MG63 (cell line): ENCODE measurements at regions not wholly inside any gene's neighbourhood (a gene's known extent, or its start where the extent isn't known, plus 50 kb on each side); places are given as distances from the start of the nearest gene placed in this dataset.

Source experiments
- DNase-seq: peaks from one replicate; pipeline ENCODE4 v3.0.0-alpha.2; 2020
- H3K27me3 ChIP-seq: fragments of 250-450 bp; sonication (Bioruptor Pico); 2 replicates; pipeline ENCODE4 v1.5.1; 2020; ENCODE audit warnings: mild to moderate bottlenecking, moderate library complexity
- H3K36me3 ChIP-seq: fragments of 250-450 bp; sonication (Bioruptor Pico); 2 replicates; pipeline ENCODE4 v1.5.1; 2020; ENCODE audit warnings: mild to moderate bottlenecking, moderate library complexity
- H3K4me3 ChIP-seq: fragments of 250-450 bp; sonication (Bioruptor Pico); 2 replicates; pipeline ENCODE4 v1.5.1; 2020; ENCODE audit warnings: mild to moderate bottlenecking, moderate library complexity
- H3K9me3 ChIP-seq: fragments of 250-450 bp; sonication (Bioruptor Pico); 2 replicates; pipeline ENCODE4 v1.5.1; 2020; ENCODE audit warnings: mild to moderate bottlenecking, moderate library complexity

DNA sequence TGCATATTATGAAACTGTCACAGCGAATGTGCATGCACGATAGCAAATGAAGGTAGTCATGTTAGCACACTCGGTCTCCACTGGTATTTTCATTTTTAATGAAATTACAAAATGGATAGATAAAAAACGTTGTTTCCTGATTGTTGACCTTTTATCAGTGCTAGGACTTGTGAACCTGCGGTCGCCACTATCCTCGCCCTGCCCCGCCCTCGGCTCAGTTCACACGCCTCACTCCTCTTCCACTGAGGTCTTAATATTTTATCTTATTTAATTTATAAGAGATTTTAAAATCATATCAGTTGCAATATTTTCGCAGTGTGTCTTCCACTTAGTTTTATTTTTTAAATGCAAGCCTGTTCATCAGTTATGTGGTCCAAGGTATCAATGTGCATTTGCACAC lies 382.6 kb upstream of the IRX4 start:
- no peaks in the 10 kb centered on the region for H3K36me3 ChIP-seq
- DNase-seq, result no peak
- H3K27me3 ChIP-seq, result peaks cover 29% of the 10 kb centered on the region
- H3K9me3 ChIP-seq, result no peaks in the 10 kb centered on the region
- H3K4me3 ChIP-seq, result no peak overlapping the region

DNA sequence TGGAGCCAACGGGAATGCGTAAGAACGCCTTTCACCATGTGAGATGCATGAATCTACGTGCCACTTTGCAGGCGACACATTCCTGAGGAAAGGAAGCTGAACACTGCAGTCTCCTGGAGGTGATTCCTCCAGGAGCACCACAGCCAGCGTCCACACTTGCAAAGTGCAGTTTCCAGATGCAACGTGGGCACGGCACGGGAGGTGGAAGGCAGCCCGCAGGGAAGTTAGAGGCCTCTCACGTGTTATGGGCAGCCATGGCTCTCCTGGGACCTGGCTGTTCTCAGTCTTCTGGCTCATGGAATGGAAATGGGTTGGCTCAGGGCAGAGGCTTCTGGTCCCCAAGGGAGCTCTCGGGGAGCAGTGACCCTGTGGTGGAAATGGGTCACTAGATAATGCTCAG lies 381.0 kb upstream of the IRX4 start:
- no peaks in the 10 kb centered on the region for H3K9me3 ChIP-seq
- H3K36me3 ChIP-seq, result no peaks in the 10 kb centered on the region
- H3K4me3 ChIP-seq, result no peak overlapping the region
- no peak for DNase-seq
- peaks cover 29% of the 10 kb centered on the region for H3K27me3 ChIP-seq

DNA sequence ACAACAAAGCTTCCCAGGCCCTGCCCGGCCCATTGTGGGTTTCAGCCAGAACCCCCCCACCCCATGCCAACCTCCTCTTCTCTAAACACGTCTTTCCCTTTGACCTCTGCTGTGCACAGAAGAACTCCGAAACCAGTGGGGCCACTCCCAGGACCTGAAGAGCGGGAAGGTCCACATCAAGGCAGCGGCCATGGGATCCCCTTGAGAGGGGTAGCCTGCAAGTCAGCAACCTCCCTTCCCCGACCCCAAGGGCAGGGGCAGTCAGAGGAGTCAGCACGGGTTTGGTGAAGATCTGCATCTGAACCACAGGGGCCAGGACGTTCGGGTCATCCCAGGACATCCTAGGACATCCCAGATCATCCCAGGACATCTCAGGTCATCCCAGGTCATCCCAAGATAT lies 379.9 kb upstream of the IRX4 start:
- H3K9me3 ChIP-seq, result no peaks in the 10 kb centered on the region
- no peak overlapping the region for H3K4me3 ChIP-seq
- DNase-seq, result no peak
- H3K36me3 ChIP-seq, result no peaks in the 10 kb centered on the region
- peaks cover 26% of the 10 kb centered on the region for H3K27me3 ChIP-seq

DNA sequence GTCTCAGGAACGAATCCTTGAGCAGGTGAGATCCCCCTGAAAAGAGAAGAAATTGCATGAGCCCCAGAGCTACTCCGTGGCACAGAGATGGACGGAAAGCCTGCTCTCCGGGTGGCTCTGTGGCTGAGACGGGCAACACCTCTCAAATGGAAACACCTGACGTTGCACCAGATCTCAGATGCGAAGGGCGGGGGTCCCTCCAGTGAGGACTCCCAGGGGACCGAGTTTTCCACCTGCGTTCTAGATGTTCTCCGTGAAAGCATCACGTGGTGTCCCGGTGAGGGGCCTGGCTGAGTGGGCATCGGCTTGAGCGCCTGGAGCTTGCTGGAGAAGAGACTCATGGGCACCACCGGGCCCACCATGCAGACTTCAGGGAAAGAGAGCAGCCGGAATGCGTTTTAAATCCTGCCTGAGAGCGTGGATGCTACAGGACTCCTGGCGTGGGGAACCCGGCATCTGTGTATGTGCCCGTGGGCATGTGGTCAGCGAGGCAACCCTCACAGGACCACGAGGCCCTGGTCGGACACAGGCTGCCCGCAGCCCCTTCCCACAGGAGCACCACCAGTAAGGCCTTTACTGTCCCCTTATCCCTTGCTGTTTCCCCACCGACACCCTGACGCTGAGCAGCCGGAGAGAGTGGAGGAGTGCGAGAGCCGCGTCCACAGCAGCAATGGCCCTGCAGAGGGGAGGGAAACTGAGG lies 378.4 kb upstream of the IRX4 start:
- Histone ChIP-seq H3K36me3 (no peaks in the 10 kb centered on the region), H3K9me3 (no peaks in the 10 kb centered on the region)
- no peak for DNase-seq

DNA sequence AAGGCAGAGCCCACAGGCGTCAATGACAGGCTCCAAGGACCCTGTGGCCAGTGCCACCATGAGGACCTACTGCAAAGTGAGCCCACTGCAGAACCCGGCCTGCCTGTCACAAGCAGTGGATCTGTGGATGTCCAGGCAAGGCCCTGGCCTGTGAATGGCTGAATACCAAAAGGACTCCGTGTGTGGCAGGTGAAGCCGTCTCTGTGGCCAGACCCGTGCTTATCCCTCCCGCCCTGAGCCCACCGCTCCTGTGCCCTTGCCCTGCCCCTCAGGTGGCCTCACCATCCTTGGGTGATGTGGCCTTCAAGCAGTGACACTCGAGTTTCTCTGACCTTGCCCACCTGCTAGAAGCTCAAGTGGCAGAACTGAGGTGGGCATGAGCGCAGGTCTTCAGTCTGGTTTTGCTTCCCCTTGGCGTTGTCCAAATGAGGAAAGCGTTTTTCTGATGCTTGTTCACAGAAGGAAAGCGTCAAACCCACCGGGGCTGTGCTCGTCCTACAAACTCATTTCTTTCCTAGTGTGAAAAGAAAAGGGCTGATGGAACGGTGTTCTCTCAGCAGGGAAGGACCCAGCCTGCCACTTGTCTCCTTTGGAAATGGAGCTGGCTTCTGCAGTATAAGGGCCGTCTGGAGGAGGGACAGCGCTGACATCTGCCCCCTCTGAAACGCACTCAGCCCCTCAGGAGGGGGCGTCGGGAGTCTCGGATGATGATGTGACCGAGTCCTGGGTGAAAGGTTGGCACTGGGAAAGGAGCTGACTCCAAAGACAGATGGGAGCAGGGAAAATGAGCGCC lies 377.7 kb upstream of the IRX4 start:
- no peaks in the 10 kb centered on the region for H3K36me3 ChIP-seq
- H3K4me3 ChIP-seq, result no peak overlapping the region
- H3K27me3 ChIP-seq, result peaks cover 20% of the 10 kb centered on the region
- no peak for DNase-seq
- no peaks in the 10 kb centered on the region for H3K9me3 ChIP-seq

More for the DNA sequence above, 378.4 kb upstream of the IRX4 start:
- Histone ChIP-seq H3K4me3 (no peak overlapping the region), H3K27me3 (peaks cover 22% of the 10 kb centered on the region)

DNA sequence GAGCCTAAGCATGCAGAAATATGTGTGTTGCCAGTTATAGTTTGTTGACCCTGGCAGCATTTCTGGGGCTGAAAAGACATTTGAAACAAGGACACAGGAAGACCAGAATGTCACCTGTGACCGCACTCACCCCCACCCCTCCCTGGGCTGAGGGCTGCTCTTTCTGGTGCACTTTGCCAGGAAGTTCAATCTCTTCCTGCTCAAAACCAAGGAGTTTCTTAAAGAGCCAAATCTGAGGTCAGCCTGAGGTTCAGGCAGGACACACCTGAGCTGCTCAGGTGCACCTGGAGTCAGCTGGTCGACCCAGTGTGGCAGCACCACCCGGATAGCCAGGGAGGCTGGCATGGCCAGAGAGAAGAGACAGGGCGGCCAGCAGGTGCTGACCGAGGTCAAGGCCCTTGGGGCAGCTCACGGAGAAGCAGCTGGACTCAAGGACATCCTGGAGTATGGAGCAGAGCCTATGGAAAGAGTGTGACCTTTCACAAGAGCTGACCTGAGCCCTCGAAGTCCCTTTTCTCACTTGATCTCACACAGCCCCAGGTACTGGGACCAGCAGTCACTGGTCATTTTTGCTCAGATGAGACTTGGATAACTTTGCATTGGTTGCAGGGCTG lies 376.9 kb upstream of the IRX4 start:
- Histone ChIP-seq H3K36me3 (no peaks in the 10 kb centered on the region), H3K27me3 (peaks cover 17% of the 10 kb centered on the region), H3K4me3 (no peak overlapping the region), H3K9me3 (no peaks in the 10 kb centered on the region)
- no peak for DNase-seq

DNA sequence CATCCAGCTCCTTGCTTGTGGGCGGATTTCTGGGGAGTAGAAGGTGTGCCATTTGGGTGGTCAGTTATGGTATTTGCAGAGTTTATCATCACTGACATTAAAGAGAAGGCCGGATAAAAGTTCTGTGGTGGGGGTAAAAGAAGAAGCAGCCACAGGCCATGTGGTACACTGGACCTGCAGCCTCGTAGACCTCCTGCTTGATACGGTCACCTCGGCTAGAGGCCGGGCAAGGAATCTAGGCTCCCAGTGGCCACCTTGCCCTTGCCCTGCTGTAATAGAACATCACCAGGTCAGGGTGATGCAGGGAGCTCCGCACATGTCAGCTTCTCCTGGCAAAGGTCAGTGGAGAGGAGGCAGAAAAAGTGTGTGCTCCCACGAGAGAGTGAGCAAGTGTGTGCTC lies 376.1 kb upstream of the IRX4 start:
- H3K36me3 ChIP-seq, result no peaks in the 10 kb centered on the region
- no peak overlapping the region for H3K4me3 ChIP-seq
- H3K9me3 ChIP-seq, result no peaks in the 10 kb centered on the region
- peaks cover 12% of the 10 kb centered on the region for H3K27me3 ChIP-seq
- DNase-seq, result no peak

DNA sequence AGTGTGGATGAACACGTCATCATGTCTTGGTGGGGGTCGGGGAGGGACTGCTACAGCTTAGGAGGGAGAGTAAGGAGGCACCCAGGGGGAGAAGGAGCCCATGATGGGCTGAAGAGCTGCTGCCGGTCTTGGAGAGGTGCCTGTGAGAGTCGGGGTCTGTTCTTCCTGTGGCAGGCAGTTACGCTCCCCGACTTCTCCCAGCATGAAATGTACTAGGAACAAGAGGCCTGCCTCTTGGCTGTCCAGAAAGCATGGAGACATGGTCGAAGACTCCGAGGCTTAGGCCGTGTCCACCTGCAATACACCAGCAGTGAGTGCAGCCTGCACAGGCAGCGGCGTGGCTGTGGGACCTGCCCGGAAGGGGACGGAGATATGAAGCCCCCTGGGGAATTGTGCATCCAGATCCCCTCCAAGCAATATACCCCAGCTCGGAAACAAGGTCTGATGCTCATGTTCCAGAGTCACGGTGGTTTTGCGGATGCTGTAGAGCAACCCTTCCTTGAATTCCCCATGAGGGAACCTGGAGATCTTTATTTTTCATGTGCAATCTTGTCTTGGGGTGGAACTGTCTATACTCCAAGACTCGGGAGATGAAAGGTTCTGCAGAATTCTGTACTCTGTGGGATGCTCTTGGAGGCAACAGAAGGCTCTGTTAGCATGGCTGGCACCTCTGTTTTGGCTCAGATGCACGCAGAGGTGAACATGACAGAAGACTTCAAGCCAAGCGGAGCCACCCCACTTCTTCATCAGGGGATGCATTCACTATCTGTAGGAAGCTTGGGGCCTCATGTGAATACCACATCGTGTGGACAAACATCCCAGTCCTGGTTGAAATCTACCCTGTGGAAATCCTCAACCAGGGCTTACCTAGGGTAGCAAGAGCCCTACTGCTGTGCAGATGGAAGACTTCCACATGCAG lies 374.9 kb upstream of the IRX4 start:
- Histone ChIP-seq H3K36me3 (no peaks in the 10 kb centered on the region), H3K9me3 (no peaks in the 10 kb centered on the region), H3K27me3 (peaks cover 4% of the 10 kb centered on the region; the same call in 1 of the 2 replicates), H3K4me3 (no peak overlapping the region)
- no peak for DNase-seq

DNA sequence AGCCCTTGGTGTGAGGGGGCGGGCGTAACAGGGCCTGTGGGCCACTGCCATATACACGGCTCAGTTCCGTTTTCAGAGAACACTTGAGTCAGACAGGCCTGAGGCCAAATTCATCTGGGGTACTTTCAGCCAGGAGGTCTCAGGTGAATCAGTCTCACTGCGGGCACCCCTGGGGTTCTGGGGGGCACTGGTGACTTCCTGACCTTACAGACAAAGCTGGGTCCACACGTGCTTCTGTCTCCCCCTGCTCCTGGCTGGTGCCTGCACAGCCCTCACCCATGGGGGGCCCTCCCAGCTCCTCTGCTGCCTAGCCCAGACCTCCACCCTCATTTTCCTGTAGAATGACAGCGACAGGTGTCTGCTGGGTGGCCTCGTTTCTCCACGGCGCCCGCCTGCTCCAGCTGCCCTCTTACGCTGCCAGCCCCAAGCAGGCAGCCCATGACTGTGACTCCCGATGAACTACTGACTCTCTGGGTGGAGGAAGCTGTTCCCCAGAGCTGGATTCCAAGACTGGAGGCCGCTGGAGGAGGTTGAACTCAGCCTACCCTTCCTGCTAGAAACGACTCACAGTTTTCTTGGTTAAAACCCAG lies 374.1 kb upstream of the IRX4 start:
- no peak overlapping the region for H3K4me3 ChIP-seq
- no peaks in the 10 kb centered on the region for H3K9me3 ChIP-seq
- no peaks in the 10 kb centered on the region for H3K36me3 ChIP-seq

DNA sequence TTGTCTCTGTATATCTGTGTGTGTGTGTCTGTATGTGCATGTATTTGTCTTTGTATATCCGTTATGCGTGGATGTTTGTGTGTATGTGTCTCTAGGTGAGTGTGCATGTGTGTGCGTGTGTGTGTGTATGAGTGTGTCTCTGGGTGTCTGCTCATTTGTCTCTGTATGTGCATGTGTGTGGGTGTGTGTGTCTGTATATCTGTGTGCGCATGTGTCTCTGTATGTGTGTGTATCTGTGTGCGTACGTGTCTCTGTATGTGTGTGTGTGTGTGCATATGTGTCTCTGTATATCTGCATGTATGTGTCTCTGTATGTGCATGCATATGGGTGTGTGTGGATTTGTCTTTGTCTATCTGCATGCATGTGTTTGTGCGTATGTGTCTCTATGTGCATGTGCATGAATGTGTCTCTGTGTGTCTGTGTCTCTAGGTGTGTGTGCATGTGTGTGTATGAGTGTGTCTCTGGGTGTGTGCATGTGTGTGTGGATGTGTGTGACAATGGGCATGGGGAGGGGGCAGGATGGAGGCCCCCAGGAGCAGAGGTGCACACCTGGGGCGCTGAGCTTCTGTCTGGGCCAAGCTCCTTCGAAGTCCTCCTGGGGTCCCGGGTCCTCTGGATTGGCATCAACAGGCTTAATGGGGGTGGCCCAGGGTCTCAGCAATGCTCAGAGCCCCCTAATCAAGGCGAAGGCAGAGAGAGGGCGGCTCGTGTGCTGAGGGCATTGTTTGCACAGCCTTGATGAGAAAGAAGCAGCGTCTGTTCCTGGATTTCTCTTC lies 373.4 kb upstream of the IRX4 start:
- Histone ChIP-seq H3K27me3 (no peaks in the 10 kb centered on the region; the same call in 1 of the 2 replicates), H3K4me3 (no peak overlapping the region), H3K9me3 (no peaks in the 10 kb centered on the region), H3K36me3 (no peaks in the 10 kb centered on the region)
- DNase-seq, result no peak

More for the DNA sequence above, 374.1 kb upstream of the IRX4 start:
- no peak for DNase-seq
- H3K27me3 ChIP-seq, result peaks cover 3% of the 10 kb centered on the region; the same call in 1 of the 2 replicates

DNA sequence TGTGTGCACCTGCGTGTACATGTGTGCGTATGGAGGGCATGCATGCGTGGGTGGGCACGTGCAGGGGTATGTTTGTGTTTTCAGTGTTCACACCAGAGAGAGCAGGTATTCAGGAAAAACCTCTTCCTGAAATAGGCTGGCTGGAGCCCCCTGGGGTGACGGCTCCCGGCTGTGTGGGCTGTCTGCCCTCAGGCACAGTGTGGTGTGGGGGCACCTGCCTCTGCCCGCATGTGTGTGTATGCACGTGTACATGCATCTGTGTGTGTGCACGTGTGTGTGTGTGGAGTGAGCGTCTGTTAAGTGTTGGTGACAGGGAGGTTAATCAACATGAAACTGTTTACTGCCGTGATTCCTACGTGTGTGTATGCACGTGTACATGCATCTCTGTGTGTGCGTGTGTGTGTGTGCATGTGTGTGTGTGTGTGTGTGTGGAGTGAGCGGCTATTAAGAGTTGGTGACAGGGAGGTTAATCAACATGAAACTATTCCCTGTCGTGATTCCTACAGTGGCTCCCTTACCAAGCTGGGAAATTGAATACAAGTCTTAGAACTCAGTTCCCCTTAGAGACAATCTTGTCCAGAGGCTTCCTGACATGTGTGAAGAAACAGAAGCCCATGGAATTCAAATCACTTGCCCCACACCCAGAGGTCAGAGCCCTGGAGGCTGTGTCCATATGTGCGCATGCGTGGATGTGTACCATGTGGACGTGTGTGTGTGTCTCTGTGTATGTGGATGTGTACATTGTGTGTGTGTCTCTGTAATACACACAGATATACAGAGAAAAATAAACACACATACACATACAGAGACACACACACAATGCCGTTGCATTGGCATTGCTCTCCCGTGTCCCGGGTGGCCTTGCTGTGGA lies 372.4 kb upstream of the IRX4 start:
- DNase-seq, result no peak
- Histone ChIP-seq H3K9me3 (no peaks in the 10 kb centered on the region), H3K36me3 (no peaks in the 10 kb centered on the region), H3K27me3 (no peaks in the 10 kb centered on the region), H3K4me3 (no peak overlapping the region)

DNA sequence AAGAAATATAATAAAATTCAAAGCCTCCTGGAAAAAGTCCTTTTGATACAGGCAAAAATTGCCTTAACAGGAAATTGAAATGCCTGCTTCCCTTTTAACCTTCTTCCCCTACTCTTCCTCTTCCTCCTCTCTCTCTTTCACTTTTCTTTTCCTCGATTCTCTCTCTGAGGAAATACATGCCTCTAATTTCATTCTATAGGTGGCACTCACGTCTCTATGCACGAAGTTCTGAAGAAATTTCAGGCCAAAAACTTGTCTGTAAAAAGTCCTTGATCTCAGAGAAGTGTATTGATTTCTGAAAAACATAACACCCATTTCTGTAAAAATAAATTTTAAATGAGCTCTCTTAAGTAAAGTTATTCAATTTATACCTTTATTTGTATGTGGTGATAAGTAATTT lies 371.7 kb upstream of the IRX4 start:
- no peak overlapping the region for H3K4me3 ChIP-seq
- no peaks in the 10 kb centered on the region for H3K9me3 ChIP-seq
- no peaks in the 10 kb centered on the region for H3K27me3 ChIP-seq
- no peak for DNase-seq
- H3K36me3 ChIP-seq, result no peaks in the 10 kb centered on the region

DNA sequence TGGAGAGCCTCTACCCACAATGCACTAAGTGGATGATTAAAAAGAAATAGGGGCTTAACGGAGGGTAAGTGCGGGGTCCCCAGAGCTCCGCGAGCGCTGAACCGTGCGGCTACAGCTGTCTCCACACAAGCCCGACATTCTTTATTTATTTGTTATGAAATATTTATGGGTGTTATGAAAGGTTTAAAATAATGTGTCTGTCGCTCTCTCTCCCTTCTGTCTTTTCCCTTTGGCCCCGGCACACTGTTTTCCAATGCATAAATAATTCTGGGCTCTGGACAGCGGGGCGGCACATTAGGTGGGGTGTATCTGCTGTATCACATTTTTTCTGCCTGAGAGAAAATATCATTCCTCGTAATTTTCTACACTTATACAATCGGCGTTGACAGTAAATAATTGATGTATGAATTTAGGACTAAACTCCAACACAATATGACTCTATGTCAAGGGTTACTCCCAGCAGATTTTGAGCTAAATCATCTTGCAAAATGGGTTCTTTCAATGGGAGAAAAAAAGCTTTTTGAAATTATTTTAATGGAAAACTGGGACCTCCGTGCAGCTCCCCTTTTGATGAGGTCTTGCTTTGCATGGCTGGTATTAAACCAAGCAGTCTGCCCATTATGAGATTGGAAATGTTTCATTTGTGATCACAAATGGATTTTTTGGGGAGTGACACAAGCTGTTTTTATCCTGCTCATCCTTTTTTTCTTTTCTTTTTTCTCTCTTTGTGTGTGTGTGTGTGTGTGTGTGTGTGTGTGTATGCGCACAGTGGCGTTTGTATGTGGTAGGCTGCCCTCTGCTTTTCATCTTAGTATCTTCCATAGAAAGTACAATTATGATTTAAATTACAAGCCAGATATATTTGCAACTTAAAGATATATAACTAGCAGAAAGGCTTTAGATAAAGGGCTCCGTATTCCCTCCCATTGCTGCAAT lies 370.6 kb upstream of the IRX4 start:
- Histone ChIP-seq H3K9me3 (no peaks in the 10 kb centered on the region), H3K36me3 (no peaks in the 10 kb centered on the region), H3K4me3 (no peak overlapping the region), H3K27me3 (no peaks in the 10 kb centered on the region)
- no peak for DNase-seq

DNA sequence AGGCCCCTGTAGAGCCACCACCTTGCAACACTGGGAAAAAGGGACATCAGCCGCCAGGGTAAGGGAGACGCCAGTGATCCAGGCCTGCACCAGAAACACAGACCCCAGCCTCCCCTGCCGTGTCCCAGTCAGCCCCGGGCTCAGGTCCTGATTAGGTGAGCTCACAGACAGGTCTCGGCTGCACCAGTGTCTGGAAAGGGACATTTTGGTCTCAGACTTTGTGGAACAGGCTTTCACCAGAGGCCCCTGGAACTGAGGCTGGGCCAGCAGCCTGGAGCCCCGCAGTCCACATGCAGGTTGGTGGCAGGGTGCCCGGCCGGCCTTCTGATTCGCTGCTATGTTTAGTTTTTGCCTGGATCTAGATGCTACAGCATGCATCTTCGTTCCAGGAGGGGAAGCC lies 369.0 kb upstream of the IRX4 start:
- Histone ChIP-seq H3K9me3 (no peaks in the 10 kb centered on the region), H3K27me3 (peaks cover 5% of the 10 kb centered on the region; the same call in 1 of the 2 replicates), H3K36me3 (no peaks in the 10 kb centered on the region), H3K4me3 (no peak overlapping the region)
- no peak for DNase-seq
